BE2C (cell line): ENCODE measurements at regions not wholly inside any gene's neighbourhood (a gene's known extent, or its start where the extent isn't known, plus 50 kb on each side); places are given as distances from the start of the nearest gene placed in this dataset.

Source experiments
- DNase-seq: peaks from one replicate; pipeline ENCODE4 v3.0.0-alpha.2; 2020
- H3K27me3 ChIP-seq: fragments of 250-450 bp; sonication (Bioruptor Pico); 2 replicates; pipeline ENCODE4 v1.5.1; 2020; ENCODE audit warnings: mild to moderate bottlenecking
- H3K36me3 ChIP-seq: fragments of 250-450 bp; sonication (Bioruptor Pico); 2 replicates; pipeline ENCODE4 v1.5.1; 2020; ENCODE audit warnings: mild to moderate bottlenecking
- H3K4me1 ChIP-seq: fragments of 250-450 bp; sonication (Bioruptor Pico); 2 replicates; pipeline ENCODE4 v1.5.1; 2020
- H3K4me3 ChIP-seq: 2 replicates; pipeline ENCODE4 v1.5.1; 2011; ENCODE audit warnings: low read depth, low read length
- H3K9me3 ChIP-seq: fragments of 250-450 bp; sonication (Bioruptor Pico); 2 replicates; pipeline ENCODE4 v1.5.1; 2020
- TF ChIP-seq, protein P1 (sequence below): IDR thresholded peaks from 2 replicates; pipeline ENCODE4 v1.5.1; 2012; ENCODE audit warnings: mild to moderate bottlenecking, low read depth, low read length

DNA sequence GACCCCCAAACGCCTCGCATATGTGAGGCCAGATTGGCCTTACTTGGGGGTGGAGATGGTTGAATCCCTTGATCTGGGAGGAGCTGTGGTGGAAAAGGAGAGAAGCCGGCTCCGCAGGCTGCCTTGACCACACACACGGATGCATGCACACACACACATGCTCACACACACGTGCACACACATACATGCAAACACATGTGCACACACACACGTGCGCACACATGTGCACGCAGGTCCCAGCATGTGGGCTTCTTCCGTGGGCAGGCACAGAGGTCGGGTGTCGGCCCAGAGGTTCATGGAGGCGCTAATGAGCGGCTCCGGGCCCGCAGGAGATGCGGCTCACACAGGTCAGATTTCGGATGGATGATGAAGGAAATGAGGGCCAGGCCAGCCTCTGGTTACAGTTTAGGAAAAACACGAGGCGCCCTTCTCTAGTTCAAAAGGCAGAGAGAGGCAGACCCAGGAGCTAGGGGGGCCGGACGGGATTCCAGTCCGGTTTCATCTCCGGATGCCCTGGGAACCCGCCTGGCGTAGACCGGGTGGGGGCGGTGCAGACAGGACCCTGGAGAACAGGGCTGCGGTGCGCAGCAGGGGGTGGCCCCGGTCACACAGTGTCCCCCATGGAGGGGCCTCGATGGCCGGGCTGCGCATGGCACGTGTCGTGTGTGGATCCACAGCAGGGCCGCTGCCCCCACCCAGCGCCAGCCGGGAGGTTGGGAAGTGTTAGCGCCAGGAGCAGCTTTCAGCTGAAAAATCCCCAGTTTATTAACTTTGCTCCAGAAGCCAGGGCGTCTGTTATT, 91.1 kb upstream of the ACTRT2 start:
- Histone ChIP-seq H3K4me1 (no peaks in the 10 kb centered on the region), H3K9me3 (no peaks in the 10 kb centered on the region), H3K4me3 (no peak overlapping the region), H3K27me3 (peaks cover 49% of the 10 kb centered on the region), H3K36me3 (no peaks in the 10 kb centered on the region)
- TF ChIP-seq, protein P1, sequence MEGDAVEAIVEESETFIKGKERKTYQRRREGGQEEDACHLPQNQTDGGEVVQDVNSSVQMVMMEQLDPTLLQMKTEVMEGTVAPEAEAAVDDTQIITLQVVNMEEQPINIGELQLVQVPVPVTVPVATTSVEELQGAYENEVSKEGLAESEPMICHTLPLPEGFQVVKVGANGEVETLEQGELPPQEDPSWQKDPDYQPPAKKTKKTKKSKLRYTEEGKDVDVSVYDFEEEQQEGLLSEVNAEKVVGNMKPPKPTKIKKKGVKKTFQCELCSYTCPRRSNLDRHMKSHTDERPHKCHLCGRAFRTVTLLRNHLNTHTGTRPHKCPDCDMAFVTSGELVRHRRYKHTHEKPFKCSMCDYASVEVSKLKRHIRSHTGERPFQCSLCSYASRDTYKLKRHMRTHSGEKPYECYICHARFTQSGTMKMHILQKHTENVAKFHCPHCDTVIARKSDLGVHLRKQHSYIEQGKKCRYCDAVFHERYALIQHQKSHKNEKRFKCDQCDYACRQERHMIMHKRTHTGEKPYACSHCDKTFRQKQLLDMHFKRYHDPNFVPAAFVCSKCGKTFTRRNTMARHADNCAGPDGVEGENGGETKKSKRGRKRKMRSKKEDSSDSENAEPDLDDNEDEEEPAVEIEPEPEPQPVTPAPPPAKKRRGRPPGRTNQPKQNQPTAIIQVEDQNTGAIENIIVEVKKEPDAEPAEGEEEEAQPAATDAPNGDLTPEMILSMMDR, result no peak
- DNase-seq, result no peak

DNA sequence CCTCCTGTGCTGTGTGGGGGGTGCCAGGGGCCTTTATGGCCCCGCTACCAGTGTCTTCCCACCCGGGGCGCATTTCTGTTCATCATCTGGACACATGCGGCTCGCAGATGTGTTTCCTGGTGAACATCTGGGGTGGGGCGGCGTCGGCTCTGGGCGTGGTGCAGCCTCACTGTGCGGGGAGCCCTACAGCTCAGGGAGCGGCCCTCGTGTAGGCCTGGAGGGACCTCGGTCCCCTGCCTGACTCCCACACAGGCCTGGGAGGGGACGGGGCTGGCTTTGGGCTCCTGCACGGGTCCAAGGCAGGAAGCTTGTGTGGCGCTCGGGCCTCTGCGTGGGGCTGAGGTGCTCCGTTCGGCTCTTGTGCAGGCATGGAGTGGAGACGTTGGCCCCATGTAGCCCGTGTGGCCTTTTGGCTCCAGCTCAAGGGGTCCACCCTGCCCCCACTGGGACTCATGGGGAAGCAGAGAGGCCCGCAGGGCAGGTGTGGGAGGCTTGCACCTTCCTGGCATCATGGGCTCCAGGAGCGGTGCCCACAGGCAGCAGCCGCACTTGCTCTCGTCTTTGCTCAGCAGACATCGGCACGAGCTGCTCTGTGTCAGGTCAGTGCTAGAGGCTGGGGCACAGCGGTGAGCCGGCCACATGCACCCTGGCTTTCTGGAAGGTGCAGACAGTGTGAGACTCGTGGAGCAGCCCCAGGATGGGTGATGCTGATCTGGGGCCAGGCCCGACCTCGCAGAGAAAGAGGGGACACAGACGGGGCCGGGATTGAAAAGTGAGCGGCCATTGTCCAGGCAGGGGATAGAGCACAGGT, 90.1 kb upstream of the ACTRT2 start:
- Histone ChIP-seq H3K9me3 (no peaks in the 10 kb centered on the region), H3K36me3 (no peaks in the 10 kb centered on the region), H3K4me3 (no peak overlapping the region), H3K27me3 (peaks cover 49% of the 10 kb centered on the region), H3K4me1 (no peaks in the 10 kb centered on the region)
- DNase-seq, result no peak
- TF ChIP-seq, protein P1, result no peak

DNA sequence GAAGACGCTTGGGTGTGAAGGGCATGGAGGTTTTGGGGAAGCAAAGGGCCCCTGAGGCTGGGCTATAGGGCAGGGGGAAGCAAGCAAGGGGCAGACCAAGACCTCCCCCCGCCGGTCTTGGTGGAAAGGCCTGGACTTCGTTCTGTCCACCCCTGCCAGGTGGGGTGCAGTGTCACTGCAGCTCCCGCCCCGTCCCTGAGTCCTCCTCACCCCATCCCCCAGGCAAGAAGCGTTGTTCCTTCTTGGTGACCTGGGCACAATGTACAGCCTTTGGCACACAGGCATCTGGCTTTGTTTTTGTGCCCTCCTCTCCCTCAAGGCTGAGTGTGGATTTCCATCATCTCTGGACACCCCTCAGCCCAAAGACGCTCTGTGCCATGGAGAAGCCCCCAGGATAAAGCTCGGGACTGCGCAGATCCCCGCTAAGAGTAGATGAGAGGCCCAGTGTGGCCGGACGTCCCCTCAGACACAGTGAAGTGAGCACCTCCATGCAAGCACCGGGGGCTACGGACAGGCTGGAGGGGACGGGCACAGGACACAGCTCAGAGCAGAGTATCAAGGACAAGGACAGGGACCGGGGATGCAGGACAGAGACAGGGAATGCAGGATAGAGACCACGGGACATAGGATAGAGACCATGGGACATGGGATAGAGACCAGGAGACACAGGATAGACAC, 89.4 kb upstream of the ACTRT2 start:
- Histone ChIP-seq H3K27me3 (peaks cover 49% of the 10 kb centered on the region), H3K4me3 (no peak overlapping the region), H3K36me3 (no peaks in the 10 kb centered on the region), H3K9me3 (no peaks in the 10 kb centered on the region), H3K4me1 (no peaks in the 10 kb centered on the region)
- DNase-seq, result no peak
- TF ChIP-seq, protein P1, result no peak

DNA sequence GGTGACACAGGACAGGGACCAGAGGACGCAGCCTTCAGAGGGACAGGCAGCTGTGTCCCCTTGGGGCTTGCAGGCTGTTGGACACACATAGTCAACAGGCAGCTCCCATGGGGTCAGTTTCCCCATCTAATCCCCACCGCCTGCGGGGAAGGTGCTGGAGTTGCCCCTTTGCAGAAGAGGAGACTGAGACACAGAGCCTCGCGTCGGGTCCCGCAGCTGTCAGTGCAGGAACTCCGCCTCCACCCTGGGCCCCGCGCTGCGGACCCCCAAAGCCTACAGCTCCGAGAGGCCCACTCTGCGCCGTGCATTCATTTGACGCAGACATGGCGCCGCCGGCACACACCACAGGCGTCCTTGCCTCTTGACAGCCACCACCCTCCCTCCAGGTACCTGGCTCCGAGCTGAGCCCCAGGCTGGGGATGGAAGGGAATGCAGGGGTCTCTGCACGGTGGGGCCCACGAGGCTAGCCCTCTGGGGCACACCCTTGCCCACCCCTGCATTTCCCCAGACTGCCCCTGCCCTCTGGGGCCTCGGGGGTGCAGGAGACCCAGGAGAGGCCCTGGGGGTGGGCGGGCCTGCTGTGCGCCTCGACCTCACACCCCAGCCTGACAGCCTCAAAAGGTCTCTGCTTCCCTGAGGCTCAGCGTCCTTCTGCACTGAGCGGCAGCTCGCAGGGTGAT, 88.5 kb upstream of the ACTRT2 start:
- no peaks in the 10 kb centered on the region for H3K9me3 ChIP-seq
- TF ChIP-seq, protein P1, result no peak
- H3K4me3 ChIP-seq, result no peak overlapping the region
- H3K36me3 ChIP-seq, result no peaks in the 10 kb centered on the region
- DNase-seq, result no peak
- peaks cover 42% of the 10 kb centered on the region for H3K27me3 ChIP-seq
- no peaks in the 10 kb centered on the region for H3K4me1 ChIP-seq

DNA sequence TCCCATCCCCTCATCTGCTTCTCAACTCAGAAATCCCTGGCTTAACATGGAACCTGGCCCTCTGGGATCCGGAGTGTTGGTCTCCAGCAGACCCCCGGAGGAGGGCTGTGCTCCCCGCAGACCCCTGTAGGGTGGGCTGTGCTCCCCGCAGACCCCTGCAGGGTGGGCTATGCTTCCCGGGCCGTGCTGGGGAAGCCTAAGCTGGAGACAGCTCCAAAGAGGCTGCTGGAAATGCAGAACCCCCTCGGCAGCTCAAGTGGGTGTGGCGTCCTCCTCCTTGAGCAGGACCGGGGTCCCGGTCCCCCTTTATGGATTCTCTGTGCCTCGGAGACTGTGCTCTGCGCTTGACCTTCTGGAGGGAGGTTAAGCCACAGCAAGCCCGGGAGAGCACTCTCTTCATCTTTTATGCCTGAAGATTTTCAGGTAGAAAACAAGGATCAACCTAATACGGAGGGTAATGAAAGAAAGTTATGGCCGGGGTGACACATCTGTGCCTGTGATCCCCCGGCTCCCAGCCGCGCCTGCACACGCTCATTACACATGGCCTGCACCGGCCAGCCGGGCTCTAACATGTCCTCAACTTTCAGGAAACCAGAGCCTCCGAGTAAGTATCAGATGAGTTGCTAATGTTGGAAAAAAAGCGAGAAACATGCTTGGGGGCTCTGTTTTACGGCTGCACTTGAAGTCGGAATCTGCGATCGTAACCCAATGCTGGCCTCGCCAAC, 87.7 kb upstream of the ACTRT2 start:
- TF ChIP-seq, protein P1, result no peak
- H3K4me3 ChIP-seq, result no peak overlapping the region
- peaks cover 35% of the 10 kb centered on the region for H3K27me3 ChIP-seq
- no peak for DNase-seq
- no peaks in the 10 kb centered on the region for H3K36me3 ChIP-seq
- no peaks in the 10 kb centered on the region for H3K4me1 ChIP-seq
- no peaks in the 10 kb centered on the region for H3K9me3 ChIP-seq
